ENCODE measurements at regions not wholly inside any gene's neighbourhood (a gene's known extent, or its start where the extent isn't known, plus 50 kb on each side); places are given as distances from the start of the nearest gene placed in this dataset.

DNA sequence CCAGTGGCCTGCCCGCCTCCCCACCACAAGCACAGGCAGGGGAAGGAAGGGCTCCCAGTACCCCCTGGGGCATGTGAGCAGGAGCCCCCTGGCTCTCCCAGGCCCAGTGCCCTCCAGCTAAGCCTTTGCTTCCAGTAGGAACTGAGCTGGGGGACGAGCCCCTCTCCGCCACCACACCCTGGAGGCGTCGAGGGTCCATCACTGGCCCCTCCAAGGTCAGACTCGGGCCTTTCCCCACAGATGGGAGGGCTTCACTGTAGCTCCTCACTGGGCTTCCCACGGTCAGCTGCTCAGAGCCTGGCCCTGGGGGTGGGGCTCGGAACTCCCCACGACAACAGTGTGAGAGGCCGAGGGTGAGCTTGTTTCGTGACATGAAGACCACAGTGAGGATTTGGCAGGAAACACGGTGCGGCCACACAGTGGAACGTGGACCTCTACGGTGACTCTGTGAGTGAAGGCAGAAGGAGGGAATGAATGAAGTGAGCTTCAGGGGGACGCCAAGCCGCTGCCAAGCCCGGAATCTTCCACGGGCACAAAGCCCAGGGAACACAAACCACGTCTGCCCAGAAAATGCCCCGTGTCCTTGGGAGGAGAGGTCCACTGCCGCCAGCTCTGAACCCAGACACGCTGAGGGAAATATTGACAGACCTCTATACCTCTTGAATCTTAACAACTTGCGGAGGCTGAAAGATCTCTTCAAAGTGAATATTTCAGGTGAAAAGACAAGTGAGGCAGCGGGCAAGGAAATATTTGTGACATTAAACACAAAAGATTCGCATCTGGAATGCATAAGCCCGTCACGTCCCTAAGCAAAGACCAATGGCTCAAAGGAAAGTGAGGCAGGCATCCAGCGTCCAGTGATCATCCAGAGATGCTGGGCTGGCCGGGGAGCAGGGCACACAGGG, 144.8 kb upstream of the GPC1 start:
- Mint-ChIP-seq H3K4me1 (peaks cover 25% of the 10 kb centered on the region), H3K27ac (peak overlapping the region; percentile 63), H3K27me3 (ENCODE audit: insufficient read depth, low read depth) (peaks cover 3% of the 10 kb centered on the region), H3K36me3 (no peaks in the 10 kb centered on the region), H3K4me3 (no peak overlapping the region), H3K9me3 (no peaks in the 10 kb centered on the region)
- Histone ChIP-seq H3K4me3 (no peak overlapping the region), H2AFZ (replicated peaks) (no peak overlapping the region), H3K9me3 (ENCODE audit: low read depth) (no peaks in the 10 kb centered on the region), H3K4me2 (no peak overlapping the region), H3K9ac (no peak overlapping the region), H4K20me1 (ENCODE audit: low read depth) (no peaks in the 10 kb centered on the region), H3K79me2 (ENCODE audit: low read depth) (no peaks in the 10 kb centered on the region), H3K27ac (no peak overlapping the region), H3F3A (ENCODE audit: low read depth) (no peaks in the 10 kb centered on the region), H3K36me3 (no peaks in the 10 kb centered on the region), H3K27me3 (no peaks in the 10 kb centered on the region), H3K4me1 (peaks cover 9% of the 10 kb centered on the region)
- no peak for TF ChIP-seq EZH2 (IDR thresholded peaks at IDR 0.05)
- TF ChIP-seq, protein P1, sequence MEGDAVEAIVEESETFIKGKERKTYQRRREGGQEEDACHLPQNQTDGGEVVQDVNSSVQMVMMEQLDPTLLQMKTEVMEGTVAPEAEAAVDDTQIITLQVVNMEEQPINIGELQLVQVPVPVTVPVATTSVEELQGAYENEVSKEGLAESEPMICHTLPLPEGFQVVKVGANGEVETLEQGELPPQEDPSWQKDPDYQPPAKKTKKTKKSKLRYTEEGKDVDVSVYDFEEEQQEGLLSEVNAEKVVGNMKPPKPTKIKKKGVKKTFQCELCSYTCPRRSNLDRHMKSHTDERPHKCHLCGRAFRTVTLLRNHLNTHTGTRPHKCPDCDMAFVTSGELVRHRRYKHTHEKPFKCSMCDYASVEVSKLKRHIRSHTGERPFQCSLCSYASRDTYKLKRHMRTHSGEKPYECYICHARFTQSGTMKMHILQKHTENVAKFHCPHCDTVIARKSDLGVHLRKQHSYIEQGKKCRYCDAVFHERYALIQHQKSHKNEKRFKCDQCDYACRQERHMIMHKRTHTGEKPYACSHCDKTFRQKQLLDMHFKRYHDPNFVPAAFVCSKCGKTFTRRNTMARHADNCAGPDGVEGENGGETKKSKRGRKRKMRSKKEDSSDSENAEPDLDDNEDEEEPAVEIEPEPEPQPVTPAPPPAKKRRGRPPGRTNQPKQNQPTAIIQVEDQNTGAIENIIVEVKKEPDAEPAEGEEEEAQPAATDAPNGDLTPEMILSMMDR (IDR thresholded peaks at IDR 0.05): no peak
- no peak for TF ChIP-seq EZH2phosphoT487 (IDR thresholded peaks at IDR 0.05)
- DNase-seq (ENCODE audit: low spot score): no peak

DNA sequence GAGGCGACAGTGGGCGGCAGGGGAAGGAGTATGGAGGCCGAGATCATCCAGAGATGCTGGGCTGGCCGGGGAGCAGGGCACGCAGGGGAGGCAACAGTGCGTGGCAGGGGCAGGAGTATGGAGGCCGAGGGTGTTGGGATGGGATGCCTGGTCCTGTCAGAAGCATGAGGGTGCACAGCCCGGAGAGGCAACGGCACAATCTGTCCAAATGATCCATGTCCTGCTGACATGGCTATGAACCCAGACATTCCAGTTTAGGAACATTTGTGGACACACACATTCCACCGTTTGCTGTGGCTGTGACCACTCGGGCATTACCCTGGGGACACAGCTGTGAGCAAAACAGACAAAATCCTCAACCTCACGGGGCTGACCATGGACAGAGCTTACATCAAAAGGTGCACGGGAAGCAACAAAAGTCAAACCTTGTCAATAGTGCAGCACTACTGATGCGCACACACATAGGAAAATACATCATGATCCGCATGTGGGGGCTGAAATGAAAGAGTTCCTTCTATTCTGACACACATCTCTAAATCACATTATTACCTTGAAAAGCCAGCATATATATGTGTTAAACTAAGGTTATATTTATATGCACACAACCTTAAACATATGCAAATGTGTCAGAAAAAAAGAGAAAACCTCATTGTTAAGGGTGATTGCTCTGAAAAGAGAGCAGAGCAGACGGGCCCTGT, 144.0 kb upstream of the GPC1 start:
- Histone ChIP-seq H3K4me2 (no peak overlapping the region), H3K27me3 (no peaks in the 10 kb centered on the region), H3K9ac (no peak overlapping the region), H3K79me2 (ENCODE audit: low read depth) (no peaks in the 10 kb centered on the region), H3K27ac (no peak overlapping the region), H2AFZ (replicated peaks) (no peak overlapping the region), H3K9me3 (ENCODE audit: low read depth) (no peaks in the 10 kb centered on the region), H4K20me1 (ENCODE audit: low read depth) (no peaks in the 10 kb centered on the region), H3K4me3 (no peak overlapping the region), H3K4me1 (peaks cover 9% of the 10 kb centered on the region), H3F3A (ENCODE audit: low read depth) (no peaks in the 10 kb centered on the region), H3K36me3 (no peaks in the 10 kb centered on the region)
- H3K4me3 Mint-ChIP-seq: no peak overlapping the region
- no peaks in the 10 kb centered on the region for H3K9me3 Mint-ChIP-seq
- peaks cover 8% of the 10 kb centered on the region for H3K27me3 Mint-ChIP-seq (ENCODE audit: insufficient read depth, low read depth)
- no peaks in the 10 kb centered on the region for H3K36me3 Mint-ChIP-seq
- TF ChIP-seq, protein P1 (IDR thresholded peaks at IDR 0.05): no peak
- TF ChIP-seq EZH2phosphoT487 (IDR thresholded peaks at IDR 0.05) (no peak), EZH2 (IDR thresholded peaks at IDR 0.05) (no peak)
- no peak for DNase-seq (ENCODE audit: low spot score)
- peaks cover 31% of the 10 kb centered on the region for H3K4me1 Mint-ChIP-seq
- H3K27ac Mint-ChIP-seq: peak overlapping the region; percentile 63

DNA sequence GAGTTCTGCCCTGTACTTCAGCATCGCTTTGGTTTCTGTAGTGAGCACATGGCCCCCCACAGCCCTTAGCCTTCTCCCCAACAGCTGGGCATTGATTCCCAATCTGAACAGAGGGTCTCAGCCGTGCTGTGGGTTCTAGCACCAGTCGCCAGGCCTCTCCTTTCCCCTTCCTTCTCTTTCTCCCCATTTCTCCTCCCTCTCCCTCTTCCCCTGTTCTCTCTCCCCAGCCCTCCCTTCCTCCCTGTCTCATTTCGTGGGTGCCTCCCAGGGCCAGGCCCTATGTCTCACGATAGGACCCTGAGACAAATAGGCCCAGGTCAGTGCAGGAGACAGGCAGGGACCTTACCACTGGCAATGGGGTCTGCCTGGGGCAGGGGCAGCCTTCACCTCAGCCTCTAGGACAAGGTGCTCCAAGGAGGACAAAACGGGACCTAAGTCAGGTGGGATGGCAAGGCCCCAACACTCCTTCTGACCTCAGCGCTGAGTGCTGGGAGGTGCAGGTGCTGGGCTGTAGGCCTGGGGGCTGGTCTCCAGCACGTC, 143.4 kb upstream of the GPC1 start:
- Histone ChIP-seq H3K27me3 (no peaks in the 10 kb centered on the region), H3F3A (ENCODE audit: low read depth) (no peaks in the 10 kb centered on the region), H3K36me3 (no peaks in the 10 kb centered on the region), H3K4me3 (no peak overlapping the region), H2AFZ (replicated peaks) (no peak overlapping the region), H4K20me1 (ENCODE audit: low read depth) (no peaks in the 10 kb centered on the region), H3K27ac (no peak overlapping the region), H3K9me3 (ENCODE audit: low read depth) (no peaks in the 10 kb centered on the region), H3K4me1 (peaks cover 9% of the 10 kb centered on the region), H3K9ac (no peak overlapping the region), H3K79me2 (ENCODE audit: low read depth) (no peaks in the 10 kb centered on the region), H3K4me2 (no peak overlapping the region)
- TF ChIP-seq, protein P1 (IDR thresholded peaks at IDR 0.05): no peak
- TF ChIP-seq EZH2 (IDR thresholded peaks at IDR 0.05) (no peak), EZH2phosphoT487 (IDR thresholded peaks at IDR 0.05) (no peak)
- H3K36me3 Mint-ChIP-seq: no peaks in the 10 kb centered on the region
- no peak overlapping the region for H3K4me3 Mint-ChIP-seq
- no peak overlapping the region for H3K27ac Mint-ChIP-seq
- H3K27me3 Mint-ChIP-seq (ENCODE audit: insufficient read depth, low read depth): peaks cover 9% of the 10 kb centered on the region
- no peak for DNase-seq (ENCODE audit: low spot score)
- H3K4me1 Mint-ChIP-seq: peaks cover 31% of the 10 kb centered on the region
- no peaks in the 10 kb centered on the region for H3K9me3 Mint-ChIP-seq
